Lower lobe of right lung (tissue), 2 donors: ENCODE measurements at regions not wholly inside any gene's neighbourhood (a gene's known extent, or its start where the extent isn't known, plus 50 kb on each side); places are given as distances from the start of the nearest gene placed in this dataset.
A peak's percentile ranks its signal among the peaks of the same experiment; 100 is the strongest.
"Not testable (repeated sequence)": the region's sequence is repeated elsewhere in the genome, so short reads cannot be mapped to it uniquely, and the experiment has no call there.

Source experiments
- ATAC-seq, 2 donors: fragments of 200-7000 bp; cut with Tn5 transposase; one replicate each; pipeline ENCODE4 v1.9.1; 2020 to 2022; ENCODE audit warnings: mild to moderate bottlenecking in 2 of 2, moderate library complexity in 2 of 2
- DNase-seq: peaks from one replicate; pipeline ENCODE4 v3.0.0-alpha.2; 2020
- H3K27ac ChIP-seq: fragments of 200-600 bp; one replicate; pipeline ENCODE4 v1.8.0; 2022
- H3K27me3 ChIP-seq: fragments of 200-600 bp; one replicate; pipeline ENCODE4 v1.8.0; 2022; ENCODE audit warnings: low read depth
- H3K36me3 ChIP-seq: fragments of 200-600 bp; one replicate; pipeline ENCODE4 v1.8.0; 2022; ENCODE audit warnings: mild to moderate bottlenecking
- H3K4me1 ChIP-seq: fragments of 200-600 bp; one replicate; pipeline ENCODE4 v1.8.0; 2022
- H3K4me3 ChIP-seq: fragments of 200-600 bp; one replicate; pipeline ENCODE4 v1.8.0; 2022; ENCODE audit warnings: mild to moderate bottlenecking
- H3K9me3 ChIP-seq: fragments of 200-600 bp; one replicate; pipeline ENCODE4 v1.8.0; 2022
- intact Hi-C: fragments of 100-400 bp; cut with DNase I; formaldehyde crosslinking; loops from one replicate; pipeline ENCODE4 v1.11.0; 2022
- donor health status: DM: no; HTN: yes; CAD: no; lungs with severe emphysema.

- DNase-seq, H3K4me1 ChIP-seq, H3K9me3 ChIP-seq, H3K36me3 ChIP-seq, H3K4me3 ChIP-seq, intact Hi-C loops, ATAC-seq, H3K27ac ChIP-seq, H3K27me3 ChIP-seq: not testable (repeated sequence)
These were observed 75.1 kb upstream of the CIDEA start for GRCh38 chr18:12179029-12179428.

- intact Hi-C loops, H3K4me3 ChIP-seq, H3K36me3 ChIP-seq, DNase-seq, ATAC-seq, H3K27ac ChIP-seq, H3K27me3 ChIP-seq, H3K4me1 ChIP-seq, H3K9me3 ChIP-seq: not testable (repeated sequence)
These were observed 74.2 kb upstream of the CIDEA start for GRCh38 chr18:12179697-12180577.

DNA sequence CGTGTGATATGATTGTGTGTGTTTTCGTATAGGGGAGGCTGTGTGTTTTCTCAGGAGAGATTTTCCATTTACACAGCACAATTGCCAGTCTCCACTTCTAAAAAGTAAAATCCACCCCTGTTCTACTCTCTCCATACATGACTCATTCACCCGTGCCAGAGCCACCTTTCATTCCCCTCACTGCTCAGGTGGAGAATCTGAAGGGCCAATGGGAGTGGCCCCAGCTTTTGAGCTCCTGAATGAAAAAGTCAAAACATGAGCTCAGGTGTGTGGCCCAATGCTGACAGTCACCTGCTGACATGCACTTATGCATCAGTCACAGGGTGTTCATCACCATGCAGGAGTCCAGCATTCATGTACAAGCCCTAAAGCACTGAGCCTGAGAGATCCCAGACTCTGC is 55.4 kb upstream of the CIDEA start:
- H3K27ac ChIP-seq, H3K4me1 ChIP-seq, DNase-seq, H3K4me3 ChIP-seq, intact Hi-C loops, H3K9me3 ChIP-seq, H3K27me3 ChIP-seq, H3K36me3 ChIP-seq: not testable (repeated sequence)
- ATAC-seq = peak in 1 of 2 donors; percentile 27

- ATAC-seq = peak; percentile 35 to 76
- H3K27me3 ChIP-seq, H3K9me3 ChIP-seq, DNase-seq, intact Hi-C loops, H3K36me3 ChIP-seq, H3K4me3 ChIP-seq, H3K4me1 ChIP-seq, H3K27ac ChIP-seq: not testable (repeated sequence)
These were observed 54.0 kb upstream of the CIDEA start for GRCh38 chr18:12200186-12200585.
